GM13976 (cell line): ENCODE measurements at regions not wholly inside any gene's neighbourhood (a gene's known extent, or its start where the extent isn't known, plus 50 kb on each side); places are given as distances from the start of the nearest gene placed in this dataset.

Source experiments
- DNase-seq: peaks from one replicate; pipeline ENCODE4 v3.0.0; 2012; ENCODE audit warnings: low spot score
- in situ Hi-C: fragments of 300-500 bp; cut with MboI; formaldehyde crosslinking; loops from one replicate; pipeline ENCODE4 v1.12.0; 2022; ENCODE audit warnings: low sequenced_read_pairs, mixed read lengths, inconsistent platforms; ENCODE audit not compliant: unreplicated experiment
- TF ChIP-seq, protein P1 (sequence below): IDR thresholded peaks from 2 replicates; pipeline ENCODE4 v1.5.1; 2012; ENCODE audit warnings: borderline replicate concordance, mild to moderate bottlenecking; ENCODE audit not compliant: insufficient read depth; ENCODE audit errors: extremely low read depth, missing control alignments, control extremely low read depth

DNA sequence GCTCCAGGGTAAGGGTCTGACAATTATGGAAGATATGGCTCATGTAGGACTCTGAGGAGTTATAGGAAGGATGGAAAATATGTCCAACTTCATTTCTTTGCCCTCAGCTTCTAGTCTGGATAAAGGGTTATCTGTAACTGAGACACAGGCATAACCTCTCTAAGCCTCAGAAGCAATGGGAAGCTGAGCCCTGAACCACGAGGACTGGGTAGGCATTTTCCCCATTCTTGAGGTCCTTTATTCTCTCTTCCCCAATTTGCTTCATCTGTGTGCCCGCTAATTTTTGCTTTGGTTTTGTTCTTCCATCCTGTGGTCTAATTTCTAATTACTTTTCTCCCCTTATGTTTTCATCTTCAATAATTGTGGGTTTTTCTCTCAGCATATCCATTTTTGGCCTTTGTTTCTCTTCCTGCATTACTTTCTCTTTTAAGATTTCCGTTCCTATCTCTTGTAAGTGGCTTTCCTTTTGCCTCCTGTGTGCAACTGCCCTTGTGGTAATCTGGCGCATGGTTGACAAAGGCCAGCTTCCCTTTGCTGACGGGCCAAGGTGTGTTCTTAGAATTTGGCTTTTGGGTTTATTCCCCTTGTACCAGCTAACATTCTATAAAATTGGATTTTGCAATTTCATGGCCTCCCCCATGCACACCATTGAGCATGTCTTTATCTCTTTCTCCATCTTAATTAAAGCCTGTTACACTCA is 343.8 kb downstream of the TXNL1 start:
- no peak for DNase-seq
- in situ Hi-C loops = no loop called here
- TF ChIP-seq, protein P1, sequence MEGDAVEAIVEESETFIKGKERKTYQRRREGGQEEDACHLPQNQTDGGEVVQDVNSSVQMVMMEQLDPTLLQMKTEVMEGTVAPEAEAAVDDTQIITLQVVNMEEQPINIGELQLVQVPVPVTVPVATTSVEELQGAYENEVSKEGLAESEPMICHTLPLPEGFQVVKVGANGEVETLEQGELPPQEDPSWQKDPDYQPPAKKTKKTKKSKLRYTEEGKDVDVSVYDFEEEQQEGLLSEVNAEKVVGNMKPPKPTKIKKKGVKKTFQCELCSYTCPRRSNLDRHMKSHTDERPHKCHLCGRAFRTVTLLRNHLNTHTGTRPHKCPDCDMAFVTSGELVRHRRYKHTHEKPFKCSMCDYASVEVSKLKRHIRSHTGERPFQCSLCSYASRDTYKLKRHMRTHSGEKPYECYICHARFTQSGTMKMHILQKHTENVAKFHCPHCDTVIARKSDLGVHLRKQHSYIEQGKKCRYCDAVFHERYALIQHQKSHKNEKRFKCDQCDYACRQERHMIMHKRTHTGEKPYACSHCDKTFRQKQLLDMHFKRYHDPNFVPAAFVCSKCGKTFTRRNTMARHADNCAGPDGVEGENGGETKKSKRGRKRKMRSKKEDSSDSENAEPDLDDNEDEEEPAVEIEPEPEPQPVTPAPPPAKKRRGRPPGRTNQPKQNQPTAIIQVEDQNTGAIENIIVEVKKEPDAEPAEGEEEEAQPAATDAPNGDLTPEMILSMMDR = no peak

GRCh38 chr18:56291294-56291693 is 347.1 kb downstream of the TXNL1 start:
- TF ChIP-seq, protein P1 = no peak
- DNase-seq = no peak
- in situ Hi-C loops = no loop called here

- TF ChIP-seq, protein P1 = no peak
- no peak for DNase-seq
- in situ Hi-C loops = no loop called here
Measured at GRCh38 chr18:56289381-56289780, 349.0 kb downstream of the TXNL1 start.

DNA sequence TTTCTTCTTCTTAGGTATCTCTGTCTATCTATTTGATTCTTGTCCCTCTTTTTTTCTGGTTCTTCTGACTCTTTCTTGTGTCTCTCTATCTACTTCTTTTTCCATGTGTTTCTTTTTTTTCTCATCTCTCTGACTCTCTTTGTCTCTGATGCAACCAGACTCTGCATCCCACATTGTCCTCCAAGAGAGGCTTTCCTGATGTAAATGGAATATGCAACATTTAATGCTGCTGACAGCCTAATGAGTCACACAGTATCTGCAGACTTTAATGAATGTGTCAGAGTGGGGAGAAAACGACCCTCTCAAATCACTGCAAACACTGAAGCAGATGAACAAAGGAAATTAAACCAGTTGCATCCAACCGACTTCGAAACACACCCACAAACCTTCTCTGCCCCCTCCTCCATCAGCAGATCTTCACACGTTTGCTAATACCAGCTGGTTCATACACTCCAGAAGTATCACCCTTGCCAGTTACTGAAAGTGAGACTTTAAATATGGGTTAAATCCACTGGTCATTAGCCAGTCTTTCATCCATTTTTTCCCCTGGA is 351.5 kb downstream of the TXNL1 start:
- TF ChIP-seq, protein P1 = no peak
- in situ Hi-C loops = no loop called here

GRCh38 chr18:56285387-56286065 is 352.9 kb downstream of the TXNL1 start:
- in situ Hi-C loops = no loop called here
- TF ChIP-seq, protein P1 = no peak
- no peak for DNase-seq

More for the DNA sequence above, 351.5 kb downstream of the TXNL1 start:
- DNase-seq = no peak

DNA sequence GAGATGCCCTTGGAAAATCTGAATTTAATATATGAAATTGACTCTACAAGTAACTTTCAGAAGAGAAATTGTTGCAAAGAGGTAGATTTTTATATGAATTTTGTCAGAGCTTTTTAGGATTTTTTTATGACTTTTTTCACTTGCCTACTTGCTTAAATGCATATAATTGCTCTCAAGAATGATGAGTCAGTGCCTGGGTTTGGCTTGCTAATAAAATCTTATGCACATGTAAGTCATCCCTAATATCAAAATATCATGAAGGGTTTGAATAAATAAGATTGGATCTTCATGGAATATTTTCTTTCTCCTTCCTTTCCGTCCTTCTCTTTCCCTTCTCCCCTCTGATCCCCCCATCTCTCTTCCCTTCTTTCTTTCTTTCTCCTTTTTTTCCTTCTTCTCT is 354.1 kb downstream of the TXNL1 start:
- TF ChIP-seq, protein P1 = no peak
- DNase-seq = no peak
- in situ Hi-C loops = no loop called here
